IMR-90 (cell line): ENCODE measurements at regions not wholly inside any gene's neighbourhood (a gene's known extent, or its start where the extent isn't known, plus 50 kb on each side); places are given as distances from the start of the nearest gene placed in this dataset.

Experiments used
- ATAC-seq: fragments of 200-7000 bp; cut with Tn5 transposase; 2 replicates; pipeline ENCODE4 v1.9.1; 2020; ENCODE audit warnings: low read depth, mild to moderate bottlenecking, moderate library complexity
- BruUV-seq: library from RNA; stranded (reverse); fragments of 400-500 nt; replicated peaks from 2 replicates; lab custom pipeline; 2021; lab: Mats Ljungman, UMichigan
- CTCF ChIA-PET: fragments of 300-600 bp; formaldehyde crosslinking; extraction: SDS; loops from one replicate; lab custom pipeline; 2021; ENCODE audit warnings: antibody characterized with exemption; lab: Yijun Ruan, JAX
- POLR2A ChIA-PET: fragments of 300-600 bp; sonication (Branson Sonifier 250); formaldehyde crosslinking; loops from one replicate; lab custom pipeline; 2022; ENCODE audit warnings: antibody characterized with exemption; ENCODE audit not compliant: unreplicated experiment; lab: Charles Lee
- DNase-seq: peaks from one replicate; pipeline ENCODE4 v3.0.0; 2013
- H2AFZ ChIP-seq: replicated peaks from 2 replicates; pipeline ENCODE3; 2013; ENCODE audit warnings: low read length, mild to moderate bottlenecking; ENCODE audit not compliant: poor library complexity
- H2AK5ac ChIP-seq: 2 replicates; pipeline ENCODE4 v1.6.1; 2013; ENCODE audit warnings: low read depth, low read length, inconsistent platforms
- H2AK9ac ChIP-seq: replicated peaks from 2 replicates; pipeline ENCODE3; 2013; ENCODE audit warnings: mild to moderate bottlenecking, low read depth, low read length, moderate library complexity; ENCODE audit not compliant: poor library complexity
- H2BK120ac ChIP-seq: 2 replicates; pipeline ENCODE4 v1.6.1; 2013; ENCODE audit warnings: low read depth, low read length, inconsistent platforms
- H2BK15ac ChIP-seq: 3 replicates; pipeline ENCODE4 v1.6.1; 2013; ENCODE audit warnings: low read depth, low read length, inconsistent platforms
- H2BK20ac ChIP-seq: 2 replicates; pipeline ENCODE4 v1.6.1; 2013; ENCODE audit warnings: low read depth, mild to moderate bottlenecking, inconsistent platforms, low read length, moderate library complexity
- H2BK5ac ChIP-seq: 2 replicates; pipeline ENCODE4 v1.6.1; 2013; ENCODE audit warnings: mild to moderate bottlenecking, low read depth, low read length, inconsistent platforms; ENCODE audit not compliant: poor library complexity, severe bottlenecking
- H3K14ac ChIP-seq: replicated peaks from 2 replicates; pipeline ENCODE4 v1.6.1; 2013; ENCODE audit warnings: low read depth, low read length, inconsistent platforms
- H3K18ac ChIP-seq: 2 replicates; pipeline ENCODE4 v1.6.1; 2013; ENCODE audit warnings: low read depth, low read length, control low read depth
- H3K23ac ChIP-seq: 2 replicates; pipeline ENCODE4 v1.6.1; 2013; ENCODE audit warnings: low read depth, low read length, inconsistent platforms
- H3K27ac ChIP-seq: 2 replicates; pipeline ENCODE4 v1.5.1; 2013; ENCODE audit warnings: mild to moderate bottlenecking, control low read depth, low read length; ENCODE audit not compliant: insufficient read depth
- H3K27me3 ChIP-seq: 2 replicates; pipeline ENCODE4 v1.6.1; 2013; ENCODE audit warnings: low read length; ENCODE audit not compliant: control insufficient read depth, insufficient read depth
- H3K36me3 ChIP-seq: 2 replicates; pipeline ENCODE4 v1.6.1; 2013; ENCODE audit warnings: low read length, mixed read lengths; ENCODE audit not compliant: control insufficient read depth, insufficient read depth
- H3K4ac ChIP-seq: 2 replicates; pipeline ENCODE4 v1.6.1; 2013; ENCODE audit warnings: low read depth, low read length, inconsistent platforms
- H3K4me1 ChIP-seq: 2 replicates; pipeline ENCODE4 v1.6.1; 2013; ENCODE audit warnings: low read length, mixed read lengths; ENCODE audit not compliant: control insufficient read depth, insufficient read depth
- H3K4me2 ChIP-seq: 2 replicates; pipeline ENCODE4 v1.6.1; 2013; ENCODE audit warnings: low read depth, mild to moderate bottlenecking, control low read depth, low read length, moderate library complexity
- H3K4me3 ChIP-seq: 2 replicates; pipeline ENCODE4 v1.5.1; 2013; ENCODE audit warnings: low read depth, mild to moderate bottlenecking, control low read depth, low read length, moderate library complexity; ENCODE audit not compliant: insufficient read depth
- H3K56ac ChIP-seq: 2 replicates; pipeline ENCODE4 v1.6.1; 2013; ENCODE audit warnings: low read length, inconsistent platforms; ENCODE audit not compliant: insufficient read depth; ENCODE audit errors: extremely low read depth
- H3K79me1 ChIP-seq, 2 experiments: 2 replicates each; pipeline ENCODE4 v1.6.1; 2013; ENCODE audit warnings: low read length in 2 of 2, inconsistent platforms in 1 of 2, low read depth in 1 of 2
- H3K9ac ChIP-seq: 2 replicates; pipeline ENCODE4 v1.6.1; 2013; ENCODE audit warnings: low read depth, low read length, control low read depth
- H3K9me1 ChIP-seq: 2 replicates; pipeline ENCODE4 v1.6.1; 2013; ENCODE audit warnings: low read length, inconsistent platforms; ENCODE audit not compliant: insufficient read depth
- H3K9me3 ChIP-seq: 2 replicates; pipeline ENCODE4 v1.6.1; 2013; ENCODE audit warnings: low read length; ENCODE audit not compliant: control insufficient read depth, insufficient read depth
- H4K20me1 ChIP-seq: 2 replicates; pipeline ENCODE4 v1.6.1; 2013; ENCODE audit warnings: low read length, inconsistent platforms; ENCODE audit not compliant: insufficient read depth
- H4K5ac ChIP-seq: 2 replicates; pipeline ENCODE4 v1.6.1; 2013; ENCODE audit warnings: mild to moderate bottlenecking, low read depth, low read length, control low read depth
- H4K8ac ChIP-seq, 2 experiments: 2 replicates each; pipeline ENCODE4 v1.6.1; 2013; ENCODE audit warnings: low read depth in 2 of 2, low read length in 2 of 2, control low read depth in 1 of 2, inconsistent platforms in 1 of 2
- H4K91ac ChIP-seq: 2 replicates; pipeline ENCODE4 v1.6.1; 2013; ENCODE audit warnings: low read depth, low read length, inconsistent platforms; ENCODE audit not compliant: insufficient read depth
- BHLHE40 ChIP-seq: fragments of 150-350 bp; IDR thresholded peaks from 2 replicates; pipeline ENCODE4 v1.6.1; 2016; ENCODE audit warnings: mild to moderate bottlenecking, low read depth, low read length
- CEBPB ChIP-seq: IDR thresholded peaks from 2 replicates; pipeline ENCODE4 v1.6.1; 2012; ENCODE audit warnings: low read depth, low read length, improper control_type of control experiment
- CHD1 ChIP-seq: IDR thresholded peaks from 2 replicates; pipeline ENCODE4 v1.6.1; 2012; ENCODE audit warnings: low read depth, low read length, improper control_type of control experiment
- CTCF ChIP-seq: conservative IDR thresholded peaks from 2 replicates; pipeline ENCODE4 v1.5.1; 2012; ENCODE audit warnings: mild to moderate bottlenecking, low read depth, low read length, improper control_type of control experiment
- ELK1 ChIP-seq: fragments of 150-350 bp; IDR thresholded peaks from 2 replicates; pipeline ENCODE4 v1.6.1; 2016; ENCODE audit warnings: low read depth, mild to moderate bottlenecking, low read length, moderate library complexity, borderline replicate concordance
- FOS ChIP-seq: fragments of 150-350 bp; IDR thresholded peaks from 2 replicates; pipeline ENCODE4 v1.6.1; 2016; ENCODE audit warnings: low read depth, low read length
- MAFK ChIP-seq: IDR thresholded peaks from 2 replicates; pipeline ENCODE4 v1.6.1; 2012; ENCODE audit warnings: low read depth, low read length, improper control_type of control experiment
- MXI1 ChIP-seq: IDR thresholded peaks from 2 replicates; pipeline ENCODE4 v1.6.1; 2012; ENCODE audit warnings: low read depth, mild to moderate bottlenecking, low read length, moderate library complexity, borderline replicate concordance
- NFE2L2 ChIP-seq: fragments of 150-350 bp; IDR thresholded peaks from 2 replicates; pipeline ENCODE4 v1.6.1; 2016; ENCODE audit warnings: low read depth, mild to moderate bottlenecking, low read length
- RAD21 ChIP-seq: IDR thresholded peaks from 2 replicates; pipeline ENCODE4 v1.6.1; 2012; ENCODE audit warnings: low read length, improper control_type of control experiment
- RCOR1 ChIP-seq: IDR thresholded peaks from 2 replicates; pipeline ENCODE4 v1.6.1; 2012; ENCODE audit warnings: mild to moderate bottlenecking, low read length, improper control_type of control experiment; ENCODE audit not compliant: insufficient replicate concordance
- RFX5 ChIP-seq: IDR thresholded peaks from 2 replicates; pipeline ENCODE4 v1.8.0; 2012; ENCODE audit warnings: low read depth, mild to moderate bottlenecking, low read length, moderate library complexity
- SMC3 ChIP-seq: fragments of 150-350 bp; IDR thresholded peaks from 2 replicates; pipeline ENCODE4 v1.6.1; 2016; ENCODE audit warnings: low read depth, mild to moderate bottlenecking, antibody characterized with exemption, low read length, moderate library complexity
- USF2 ChIP-seq: fragments of 150-350 bp; IDR thresholded peaks from 2 replicates; pipeline ENCODE4 v1.6.1; 2017; ENCODE audit warnings: mild to moderate bottlenecking, antibody characterized with exemption, low read length, low read depth
- WGBS, 2 experiments: methylation state at CpG; one replicate each; pipeline versions ENCODE4 v1.1.5 to v1.1.7; 2013; ENCODE audit warnings: missing lambda C conversion rate in 2 of 2; ENCODE audit not compliant: insufficient read length in 1 of 2; ENCODE audit errors: extremely low coverage in 2 of 2; 5-methylcytosine and 5-hydroxymethylcytosine counted together
- dilution Hi-C: fragments of 300-500 bp; cut with HindIII; formaldehyde crosslinking; loops from one replicate; pipeline ENCODE4 v1.14.3; 2018; ENCODE audit warnings: low sequenced_read_pairs; ENCODE audit not compliant: unreplicated experiment
- in situ Hi-C: fragments of 300-500 bp; cut with MboI; formaldehyde crosslinking; loops from 3 replicates; pipeline ENCODE4 v1.14.3; 2019; ENCODE audit warnings: low sequenced_read_pairs, inconsistent platforms, mixed read lengths
- intact Hi-C: fragments of 100-400 bp; cut with micrococcal nuclease; formaldehyde crosslinking; loops from 2 replicates; pipeline ENCODE4 v1.10.0; 2022

GRCh38 chr3:110341047-110341446, 730.6 kb upstream of the NECTIN3 start:
- Histone ChIP-seq H3K4me2 (no peak overlapping the region), H2AFZ (no peak overlapping the region), H3K4ac (no peak overlapping the region), H2AK5ac (no peak overlapping the region), H2BK15ac (no peak overlapping the region), H3K4me1 (peaks cover 6% of the 10 kb centered on the region; the same call in 1 of the 2 replicates), H3K56ac (no peak overlapping the region), H3K9me3 (no peaks in the 10 kb centered on the region), H4K8ac (no peak overlapping the region), H3K18ac (no peak overlapping the region), H3K36me3 (no peaks in the 10 kb centered on the region), H3K27me3 (no peaks in the 10 kb centered on the region), H3K4me3 (no peak overlapping the region), H2BK20ac (no peak overlapping the region), H4K5ac (no peak overlapping the region), H4K20me1 (no peaks in the 10 kb centered on the region), H3K27ac (no peak overlapping the region), H2BK120ac (no peak overlapping the region), H3K14ac (no peak overlapping the region), H3K79me1 (no peaks in the 10 kb centered on the region), H3K23ac (no peak overlapping the region), H4K91ac (no peak overlapping the region), H3K9me1 (peaks cover 3% of the 10 kb centered on the region), H2BK5ac (peak overlapping the region; percentile 90), H3K9ac (no peak overlapping the region), H2AK9ac (no peak overlapping the region)
- no TSS peak for BruUV-seq
- TF ChIP-seq RCOR1, result no peak
- TF ChIP-seq USF2, result no peak
- TF ChIP-seq CEBPB, result no peak
- TF ChIP-seq FOS, result no peak; the same call in 1 of the 2 replicates
- no peak for TF ChIP-seq MXI1
- no peak for TF ChIP-seq CHD1
- TF ChIP-seq ELK1, result no peak
- TF ChIP-seq MAFK, result no peak
- no peak for TF ChIP-seq CTCF
- TF ChIP-seq RAD21, result no peak
- TF ChIP-seq BHLHE40, result no peak
- TF ChIP-seq NFE2L2, result no peak
- no peak for TF ChIP-seq SMC3
- no peak for TF ChIP-seq RFX5
- ATAC-seq (peak; percentile 71), DNase-seq (peak; percentile 77)
- dilution Hi-C loops, result no loop called here
- intact Hi-C loops, result loop anchor here (5.0 kb wide), 1 partner anchor 81 kb away; no protein-coding TSS in a partner anchor
- ChIA-PET POLR2A (no interaction called here), CTCF (no interaction called here)
- in situ Hi-C loops, result no loop called here
- WGBS, 2 experiments, result no CpG with 5 or more reads among the region's 2 CpGs
